HG03354 (cell line): ENCODE measurements at regions not wholly inside any gene's neighbourhood (a gene's known extent, or its start where the extent isn't known, plus 50 kb on each side); places are given as distances from the start of the nearest gene placed in this dataset.
"Not testable (repeated sequence)": the region's sequence is repeated elsewhere in the genome, so short reads cannot be mapped to it uniquely, and the experiment has no call there.

Experiments
- ATAC-seq: cut with Tn5 transposase; IDR thresholded peaks from one replicate; pipeline ENCODE4 v1.9.1; 2021; ENCODE audit warnings: mild to moderate bottlenecking; ENCODE audit not compliant: unreplicated experiment, poor library complexity, severe bottlenecking

DNA sequence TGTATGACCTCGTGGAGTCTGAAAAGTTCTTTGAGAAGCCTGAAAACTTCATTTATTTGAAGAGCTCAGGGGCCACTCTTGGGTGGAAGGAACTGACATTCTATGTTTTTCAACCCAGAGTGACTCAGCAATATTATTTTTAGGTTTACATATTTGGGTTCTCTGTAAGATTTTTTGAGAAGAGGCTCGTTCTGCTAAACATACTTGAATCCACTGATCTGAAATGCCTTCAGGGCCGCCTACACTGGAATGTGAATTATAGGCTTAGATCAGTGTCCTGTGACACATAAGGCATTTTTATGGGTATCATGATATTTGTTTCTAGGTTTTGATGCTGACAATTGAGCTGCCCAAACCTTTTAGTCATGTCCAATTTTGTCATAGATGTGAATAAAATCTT, 86.2 kb downstream of the PSAT1 start:
- no peak for ATAC-seq

- no peak for ATAC-seq
Observed at GRCh38 chr9:78386348-78386747, 89.4 kb downstream of the PSAT1 start.

DNA sequence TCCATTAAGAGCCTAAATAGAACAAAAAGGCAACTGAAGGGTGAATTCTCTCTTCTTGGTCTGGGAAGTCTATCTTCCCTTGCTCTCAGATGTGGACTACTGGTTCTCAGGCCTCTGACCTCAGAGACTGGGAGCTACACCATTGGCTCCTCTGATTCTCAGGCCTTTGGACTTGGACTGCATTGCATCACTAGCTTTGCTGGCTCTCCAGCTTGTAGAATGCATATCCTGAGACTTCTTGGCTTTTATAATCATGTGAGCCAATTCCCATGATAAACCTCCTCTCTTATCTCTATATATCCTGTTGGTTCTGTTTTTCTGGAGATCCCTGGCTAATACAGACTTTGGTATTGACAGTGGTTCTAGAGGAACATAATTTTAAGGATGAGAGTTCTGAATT, 89.8 kb downstream of the PSAT1 start:
- ATAC-seq: no peak

DNA sequence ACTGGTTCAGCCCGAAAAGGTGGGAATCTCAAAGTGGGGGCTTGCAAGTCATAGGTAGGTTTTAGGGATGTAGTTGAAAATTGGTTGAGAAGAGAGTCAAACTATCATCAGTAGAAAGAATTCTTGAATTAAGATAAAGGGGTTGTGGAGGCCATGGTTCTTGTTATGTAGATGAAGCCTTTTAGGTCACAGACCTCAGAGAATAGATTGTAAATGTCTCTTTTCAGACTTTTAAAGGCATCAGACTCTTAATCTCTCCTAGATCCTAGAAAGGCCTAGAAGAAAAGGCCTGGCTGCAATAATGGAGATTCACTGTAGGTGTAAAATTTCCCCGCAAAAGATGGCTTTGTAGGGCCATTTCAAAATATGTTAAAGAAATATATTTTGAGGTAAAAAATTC, 96.4 kb downstream of the PSAT1 start:
- no peak for ATAC-seq

DNA sequence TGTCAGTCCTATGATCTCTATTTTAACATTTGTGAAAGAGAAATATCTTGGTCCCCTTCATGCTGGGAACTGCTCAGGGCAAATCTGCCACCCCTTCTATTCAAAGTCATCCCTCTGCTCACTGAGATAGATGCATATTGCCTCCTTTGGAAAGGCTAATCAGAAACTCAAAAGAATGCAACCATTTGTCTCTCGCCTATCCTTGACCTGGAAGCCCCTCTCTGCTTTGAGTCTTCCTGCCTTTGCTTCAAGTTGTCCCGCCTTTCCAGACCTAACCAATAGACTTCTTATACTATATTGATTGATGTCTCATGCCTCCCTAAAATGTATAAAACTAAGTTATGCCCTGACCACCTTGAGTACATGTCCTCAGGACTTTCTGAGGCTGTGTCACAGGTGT, 97.0 kb downstream of the PSAT1 start:
- no peak for ATAC-seq

DNA sequence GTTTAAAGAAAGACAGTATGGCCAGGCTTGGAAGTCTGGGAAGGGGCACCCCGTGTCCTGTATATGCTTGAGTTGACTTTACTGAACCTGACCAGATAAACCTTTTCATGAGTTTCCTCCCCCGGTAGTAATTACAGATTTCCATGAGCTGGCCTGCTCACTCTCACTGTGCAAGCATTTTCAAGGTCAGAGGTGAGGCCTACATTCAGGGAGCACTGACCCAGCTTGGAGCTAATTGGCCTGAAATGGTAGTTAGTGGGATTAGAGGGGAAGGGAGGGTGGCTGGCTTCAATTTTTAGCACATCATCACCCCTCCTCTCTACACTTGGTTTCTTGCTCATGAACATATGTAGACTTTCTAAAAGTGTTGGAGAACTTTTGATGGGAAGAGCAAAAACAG, 99.2 kb downstream of the PSAT1 start:
- no peak for ATAC-seq

DNA sequence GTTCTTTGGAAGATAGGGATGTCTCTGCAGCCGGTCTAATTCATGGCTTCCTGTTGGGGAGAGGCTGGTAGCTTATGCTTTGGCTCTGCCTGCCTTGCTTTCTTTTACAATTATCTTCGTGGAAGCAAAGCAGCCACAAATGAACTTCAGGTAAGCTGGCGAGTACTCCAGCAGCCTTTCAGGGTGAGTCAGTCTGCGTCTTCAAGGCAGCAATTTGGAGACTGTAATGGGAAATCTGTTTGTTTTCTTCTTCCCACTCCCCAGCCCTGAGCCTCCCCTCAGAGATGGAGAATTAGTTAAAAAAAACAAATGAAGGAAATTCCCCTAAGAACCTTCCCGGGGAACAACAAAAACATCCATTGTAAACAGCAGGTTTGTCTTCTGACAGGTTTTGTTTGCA, 100.1 kb downstream of the PSAT1 start:
- ATAC-seq: no peak

- no peak for ATAC-seq
Observed at GRCh38 chr9:78397454-78397853, 100.5 kb downstream of the PSAT1 start.

DNA sequence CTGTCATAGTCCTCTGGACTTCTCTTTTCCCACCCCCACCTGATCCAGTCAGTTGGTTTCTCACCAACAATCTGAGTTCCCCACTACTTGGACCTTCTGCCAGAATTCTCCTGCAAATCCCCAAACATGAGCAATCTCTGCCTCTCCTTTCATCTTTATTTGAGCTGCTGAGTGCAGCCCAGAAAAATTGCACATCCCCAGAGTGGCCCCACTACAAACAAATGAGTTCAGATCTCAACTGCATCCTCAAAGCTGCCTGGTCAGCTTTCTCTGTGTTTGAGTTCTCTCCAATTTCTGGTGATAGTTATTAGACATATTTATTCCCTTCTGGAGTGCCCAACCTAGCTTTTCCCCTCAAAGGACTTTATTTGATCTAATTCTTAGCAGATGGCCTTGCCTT, 102.2 kb downstream of the PSAT1 start:
- no peak for ATAC-seq

DNA sequence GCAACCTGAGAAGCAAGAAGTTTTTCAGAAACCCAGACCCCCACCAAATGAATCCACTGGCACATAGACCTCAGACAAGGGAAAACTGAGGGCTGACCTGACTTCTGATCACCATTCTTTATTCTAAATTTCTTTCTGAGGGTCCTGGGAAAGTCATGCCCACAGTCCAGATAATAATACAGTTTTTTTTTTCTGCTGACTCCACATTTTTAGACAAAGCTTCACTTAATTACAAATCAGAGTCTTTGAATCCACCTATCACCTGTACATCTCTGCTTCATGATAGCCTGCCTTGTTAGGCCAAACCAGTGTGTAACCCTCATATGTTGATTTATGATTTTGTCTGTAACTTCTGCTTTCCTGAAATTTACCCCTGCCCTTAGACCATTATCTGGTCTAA, 103.6 kb downstream of the PSAT1 start:
- no peak for ATAC-seq

- ATAC-seq: no peak
Observed at GRCh38 chr9:78405461-78405860, 108.5 kb downstream of the PSAT1 start.

DNA sequence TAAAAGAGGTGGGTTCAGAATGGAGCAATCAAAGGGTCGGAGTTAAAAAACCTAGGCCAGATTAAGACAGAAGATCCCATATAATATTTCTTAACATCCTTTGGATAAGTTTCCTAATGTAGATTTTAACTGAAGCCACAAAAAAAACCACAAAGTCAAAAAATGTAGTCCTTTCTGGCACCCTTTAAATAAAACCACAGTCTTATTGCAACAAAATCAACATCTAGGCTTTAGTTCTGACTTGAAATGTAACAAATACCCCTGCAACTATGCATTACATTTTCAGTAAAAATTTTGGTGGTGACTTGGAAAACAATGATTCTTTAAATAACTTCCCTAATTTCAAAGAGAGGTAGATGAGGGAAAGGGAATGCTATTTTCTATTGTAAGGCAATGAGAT, 109.2 kb downstream of the PSAT1 start:
- ATAC-seq: no peak

DNA sequence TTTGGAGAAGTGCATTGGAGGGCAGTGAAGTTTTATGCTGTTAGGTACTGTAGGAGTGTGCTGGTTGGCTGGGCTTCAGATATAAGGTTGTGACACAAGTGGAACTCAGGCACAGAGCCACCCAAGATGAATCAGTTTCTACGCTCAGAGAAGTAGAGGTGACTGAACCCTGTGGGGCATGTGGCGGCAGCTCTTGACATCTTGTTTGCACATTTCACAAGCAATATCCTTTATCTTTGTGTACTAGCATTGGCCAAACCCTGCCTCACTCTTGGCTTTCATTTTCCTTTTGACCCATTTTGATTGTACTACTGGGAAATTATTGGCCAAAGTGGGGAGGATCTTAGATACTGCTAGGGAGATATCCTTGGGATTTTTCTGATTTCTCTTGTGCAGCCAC, 110.0 kb downstream of the PSAT1 start:
- ATAC-seq: no peak

DNA sequence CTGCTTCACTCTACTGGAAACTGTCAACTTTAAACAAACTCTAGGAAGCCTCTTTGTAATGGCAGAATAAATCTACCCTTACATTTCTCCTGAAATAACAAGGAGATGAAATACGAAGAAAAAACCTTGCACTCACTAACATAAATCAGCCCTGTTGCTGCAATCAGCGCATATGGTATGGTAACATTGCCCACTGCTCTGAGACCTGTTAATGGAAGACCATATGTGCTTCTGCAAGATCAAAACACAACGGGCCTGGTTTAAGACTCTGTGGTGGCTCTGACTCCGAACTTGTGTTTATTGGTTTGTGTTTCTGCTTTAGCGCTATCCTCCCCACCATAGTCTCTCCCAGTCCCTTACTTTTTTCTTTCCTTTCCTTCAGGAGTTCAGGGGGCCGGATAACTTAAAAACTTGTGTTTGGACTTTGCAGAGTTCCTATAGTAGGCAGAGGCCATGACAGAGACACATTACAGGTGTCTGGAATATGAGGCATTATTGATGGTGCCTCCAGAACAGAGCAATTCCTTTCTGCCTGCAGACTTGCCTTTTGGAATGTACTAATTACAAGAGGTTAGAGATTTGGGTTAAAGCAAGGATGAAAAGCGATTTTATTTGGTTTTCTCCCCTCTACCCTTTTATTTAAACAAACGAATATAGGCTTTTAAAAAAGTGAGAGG, 110.8 kb downstream of the PSAT1 start:
- no peak for ATAC-seq

DNA sequence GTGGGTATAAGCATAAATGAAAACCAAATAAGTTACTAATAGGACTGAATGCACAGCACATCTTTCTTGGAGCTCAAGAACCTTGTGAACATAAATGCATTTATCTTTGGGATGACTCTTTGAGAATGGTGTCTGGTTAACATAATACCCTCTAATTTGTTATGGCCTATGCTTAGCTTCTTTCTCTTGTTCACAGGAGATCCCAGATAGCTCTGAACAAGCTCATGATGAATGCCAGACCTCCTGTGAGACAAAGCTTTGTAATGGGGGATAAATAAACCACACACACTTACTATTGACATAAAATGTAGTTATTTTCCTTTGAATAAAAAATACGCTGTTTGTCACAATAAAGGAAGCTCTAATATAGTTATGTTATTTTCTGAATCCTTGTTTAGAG, 111.5 kb downstream of the PSAT1 start:
- ATAC-seq: no peak

GRCh38 chr9:78409928-78410510, 113.1 kb downstream of the PSAT1 start:
- ATAC-seq: not testable (repeated sequence)

- ATAC-seq: no peak
Observed at GRCh38 chr9:78422309-78422708, 125.4 kb downstream of the PSAT1 start.

- no peak for ATAC-seq
Observed at GRCh38 chr9:78424299-78424698, 127.4 kb downstream of the PSAT1 start.

DNA sequence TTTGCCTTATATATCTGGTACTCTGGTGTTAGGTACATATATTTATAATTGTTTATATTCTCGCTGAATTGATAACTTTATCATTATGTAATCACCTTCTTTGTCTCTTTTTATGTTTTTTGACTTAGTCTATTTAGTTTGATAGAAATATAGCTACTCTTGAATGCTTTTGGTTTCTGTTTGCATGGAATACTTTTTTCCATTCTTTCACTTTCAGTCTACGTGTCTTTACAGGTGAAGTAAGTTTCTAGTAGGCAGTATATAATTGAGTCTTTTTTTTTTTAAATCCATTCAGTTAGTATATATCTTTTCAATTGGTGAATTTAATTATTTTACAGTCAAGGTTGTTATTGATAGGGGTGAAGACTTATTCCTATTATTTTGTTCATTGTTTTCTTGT, 131.7 kb downstream of the PSAT1 start:
- ATAC-seq: no peak

- ATAC-seq: no peak
Observed at GRCh38 chr9:78430387-78430786, 133.5 kb downstream of the PSAT1 start.

GRCh38 chr9:78431039-78431438, 134.1 kb downstream of the PSAT1 start:
- not testable (repeated sequence) for ATAC-seq

GRCh38 chr9:78436873-78437272, 139.9 kb downstream of the PSAT1 start:
- ATAC-seq: no peak
